IMR-90 (cell line): ENCODE measurements at regions not wholly inside any gene's neighbourhood (a gene's known extent, or its start where the extent isn't known, plus 50 kb on each side); places are given as distances from the start of the nearest gene placed in this dataset.

Source experiments
- ATAC-seq: fragments of 200-7000 bp; cut with Tn5 transposase; 2 replicates; pipeline ENCODE4 v1.9.1; 2020; ENCODE audit warnings: low read depth, mild to moderate bottlenecking, moderate library complexity
- BruUV-seq: library from RNA; stranded (reverse); fragments of 400-500 nt; replicated peaks from 2 replicates; lab custom pipeline; 2021; lab: Mats Ljungman, UMichigan
- CTCF ChIA-PET: fragments of 300-600 bp; formaldehyde crosslinking; extraction: SDS; loops from one replicate; lab custom pipeline; 2021; ENCODE audit warnings: antibody characterized with exemption; lab: Yijun Ruan, JAX
- POLR2A ChIA-PET: fragments of 300-600 bp; sonication (Branson Sonifier 250); formaldehyde crosslinking; loops from one replicate; lab custom pipeline; 2022; ENCODE audit warnings: antibody characterized with exemption; ENCODE audit not compliant: unreplicated experiment; lab: Charles Lee
- DNase-seq: peaks from one replicate; pipeline ENCODE4 v3.0.0; 2013
- H2AFZ ChIP-seq: replicated peaks from 2 replicates; pipeline ENCODE3; 2013; ENCODE audit warnings: low read length, mild to moderate bottlenecking; ENCODE audit not compliant: poor library complexity
- H2AK5ac ChIP-seq: 2 replicates; pipeline ENCODE4 v1.6.1; 2013; ENCODE audit warnings: low read depth, low read length, inconsistent platforms
- H2AK9ac ChIP-seq: replicated peaks from 2 replicates; pipeline ENCODE3; 2013; ENCODE audit warnings: mild to moderate bottlenecking, low read depth, low read length, moderate library complexity; ENCODE audit not compliant: poor library complexity
- H2BK120ac ChIP-seq: 2 replicates; pipeline ENCODE4 v1.6.1; 2013; ENCODE audit warnings: low read depth, low read length, inconsistent platforms
- H2BK15ac ChIP-seq: 3 replicates; pipeline ENCODE4 v1.6.1; 2013; ENCODE audit warnings: low read depth, low read length, inconsistent platforms
- H2BK20ac ChIP-seq: 2 replicates; pipeline ENCODE4 v1.6.1; 2013; ENCODE audit warnings: low read depth, mild to moderate bottlenecking, inconsistent platforms, low read length, moderate library complexity
- H2BK5ac ChIP-seq: 2 replicates; pipeline ENCODE4 v1.6.1; 2013; ENCODE audit warnings: mild to moderate bottlenecking, low read depth, low read length, inconsistent platforms; ENCODE audit not compliant: poor library complexity, severe bottlenecking
- H3K14ac ChIP-seq: replicated peaks from 2 replicates; pipeline ENCODE4 v1.6.1; 2013; ENCODE audit warnings: low read depth, low read length, inconsistent platforms
- H3K18ac ChIP-seq: 2 replicates; pipeline ENCODE4 v1.6.1; 2013; ENCODE audit warnings: low read depth, low read length, control low read depth
- H3K23ac ChIP-seq: 2 replicates; pipeline ENCODE4 v1.6.1; 2013; ENCODE audit warnings: low read depth, low read length, inconsistent platforms
- H3K27ac ChIP-seq: 2 replicates; pipeline ENCODE4 v1.5.1; 2013; ENCODE audit warnings: mild to moderate bottlenecking, control low read depth, low read length; ENCODE audit not compliant: insufficient read depth
- H3K27me3 ChIP-seq: 2 replicates; pipeline ENCODE4 v1.6.1; 2013; ENCODE audit warnings: low read length; ENCODE audit not compliant: control insufficient read depth, insufficient read depth
- H3K36me3 ChIP-seq: 2 replicates; pipeline ENCODE4 v1.6.1; 2013; ENCODE audit warnings: low read length, mixed read lengths; ENCODE audit not compliant: control insufficient read depth, insufficient read depth
- H3K4ac ChIP-seq: 2 replicates; pipeline ENCODE4 v1.6.1; 2013; ENCODE audit warnings: low read depth, low read length, inconsistent platforms
- H3K4me1 ChIP-seq: 2 replicates; pipeline ENCODE4 v1.6.1; 2013; ENCODE audit warnings: low read length, mixed read lengths; ENCODE audit not compliant: control insufficient read depth, insufficient read depth
- H3K4me2 ChIP-seq: 2 replicates; pipeline ENCODE4 v1.6.1; 2013; ENCODE audit warnings: low read depth, mild to moderate bottlenecking, control low read depth, low read length, moderate library complexity
- H3K4me3 ChIP-seq: 2 replicates; pipeline ENCODE4 v1.5.1; 2013; ENCODE audit warnings: low read depth, mild to moderate bottlenecking, control low read depth, low read length, moderate library complexity; ENCODE audit not compliant: insufficient read depth
- H3K56ac ChIP-seq: 2 replicates; pipeline ENCODE4 v1.6.1; 2013; ENCODE audit warnings: low read length, inconsistent platforms; ENCODE audit not compliant: insufficient read depth; ENCODE audit errors: extremely low read depth
- H3K79me1 ChIP-seq, 2 experiments: 2 replicates each; pipeline ENCODE4 v1.6.1; 2013; ENCODE audit warnings: low read length in 2 of 2, inconsistent platforms in 1 of 2, low read depth in 1 of 2
- H3K9ac ChIP-seq: 2 replicates; pipeline ENCODE4 v1.6.1; 2013; ENCODE audit warnings: low read depth, low read length, control low read depth
- H3K9me1 ChIP-seq: 2 replicates; pipeline ENCODE4 v1.6.1; 2013; ENCODE audit warnings: low read length, inconsistent platforms; ENCODE audit not compliant: insufficient read depth
- H3K9me3 ChIP-seq: 2 replicates; pipeline ENCODE4 v1.6.1; 2013; ENCODE audit warnings: low read length; ENCODE audit not compliant: control insufficient read depth, insufficient read depth
- H4K20me1 ChIP-seq: 2 replicates; pipeline ENCODE4 v1.6.1; 2013; ENCODE audit warnings: low read length, inconsistent platforms; ENCODE audit not compliant: insufficient read depth
- H4K5ac ChIP-seq: 2 replicates; pipeline ENCODE4 v1.6.1; 2013; ENCODE audit warnings: mild to moderate bottlenecking, low read depth, low read length, control low read depth
- H4K8ac ChIP-seq, 2 experiments: 2 replicates each; pipeline ENCODE4 v1.6.1; 2013; ENCODE audit warnings: low read depth in 2 of 2, low read length in 2 of 2, control low read depth in 1 of 2, inconsistent platforms in 1 of 2
- H4K91ac ChIP-seq: 2 replicates; pipeline ENCODE4 v1.6.1; 2013; ENCODE audit warnings: low read depth, low read length, inconsistent platforms; ENCODE audit not compliant: insufficient read depth
- CEBPB ChIP-seq: IDR thresholded peaks from 2 replicates; pipeline ENCODE4 v1.6.1; 2012; ENCODE audit warnings: low read depth, low read length, improper control_type of control experiment
- RFX5 ChIP-seq: IDR thresholded peaks from 2 replicates; pipeline ENCODE4 v1.8.0; 2012; ENCODE audit warnings: low read depth, mild to moderate bottlenecking, low read length, moderate library complexity
- WGBS, 2 experiments: methylation state at CpG; one replicate each; pipeline versions ENCODE4 v1.1.5 to v1.1.7; 2013; ENCODE audit warnings: missing lambda C conversion rate in 2 of 2; ENCODE audit not compliant: insufficient read length in 1 of 2; ENCODE audit errors: extremely low coverage in 2 of 2; 5-methylcytosine and 5-hydroxymethylcytosine counted together
- dilution Hi-C: fragments of 300-500 bp; cut with HindIII; formaldehyde crosslinking; loops from one replicate; pipeline ENCODE4 v1.14.3; 2018; ENCODE audit warnings: low sequenced_read_pairs; ENCODE audit not compliant: unreplicated experiment
- in situ Hi-C: fragments of 300-500 bp; cut with MboI; formaldehyde crosslinking; loops from 3 replicates; pipeline ENCODE4 v1.14.3; 2019; ENCODE audit warnings: low sequenced_read_pairs, inconsistent platforms, mixed read lengths
- intact Hi-C: fragments of 100-400 bp; cut with micrococcal nuclease; formaldehyde crosslinking; loops from 2 replicates; pipeline ENCODE4 v1.10.0; 2022
- TF ChIP-seq, protein P1 (sequence below): conservative IDR thresholded peaks from 2 replicates; pipeline ENCODE4 v1.5.1; 2012; ENCODE audit warnings: mild to moderate bottlenecking, low read depth, low read length, improper control_type of control experiment

DNA sequence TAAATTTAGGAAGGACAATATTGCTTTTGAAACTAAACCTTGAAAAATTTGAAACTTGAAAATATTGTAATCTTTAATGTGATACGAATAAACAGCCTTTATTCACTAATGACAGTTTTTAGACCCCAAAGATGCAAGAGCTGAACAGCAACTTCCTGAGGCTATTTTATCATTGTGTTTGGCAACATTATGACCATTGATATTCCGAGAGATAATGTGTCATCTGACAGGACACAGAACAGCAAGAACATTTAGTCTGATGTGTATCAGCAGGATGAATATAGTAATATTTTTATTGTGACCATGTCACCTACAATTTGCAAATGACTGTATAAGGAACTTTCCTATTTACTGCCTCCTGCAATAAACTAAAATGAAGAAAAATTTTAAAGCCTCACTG is 316.0 kb downstream of the ADAM29 start:
- H3K14ac ChIP-seq = no peak overlapping the region
- no peak overlapping the region for H2BK15ac ChIP-seq
- in situ Hi-C loops (no loop called here), dilution Hi-C loops (no loop called here), intact Hi-C loops (no loop called here)
- H2AK5ac ChIP-seq = no peak overlapping the region
- H3K18ac ChIP-seq = no peak overlapping the region
- DNase-seq (no peak), ATAC-seq (no peak)
- H3K4me3 ChIP-seq = no peak overlapping the region
- H3K9ac ChIP-seq = no peak overlapping the region
- no peak overlapping the region for H2BK120ac ChIP-seq
- BruUV-seq = no TSS peak
- H3K27ac ChIP-seq = no peak overlapping the region
- H3K4me2 ChIP-seq = no peak overlapping the region
- H4K8ac ChIP-seq = no peak overlapping the region
- TF ChIP-seq, protein P1, sequence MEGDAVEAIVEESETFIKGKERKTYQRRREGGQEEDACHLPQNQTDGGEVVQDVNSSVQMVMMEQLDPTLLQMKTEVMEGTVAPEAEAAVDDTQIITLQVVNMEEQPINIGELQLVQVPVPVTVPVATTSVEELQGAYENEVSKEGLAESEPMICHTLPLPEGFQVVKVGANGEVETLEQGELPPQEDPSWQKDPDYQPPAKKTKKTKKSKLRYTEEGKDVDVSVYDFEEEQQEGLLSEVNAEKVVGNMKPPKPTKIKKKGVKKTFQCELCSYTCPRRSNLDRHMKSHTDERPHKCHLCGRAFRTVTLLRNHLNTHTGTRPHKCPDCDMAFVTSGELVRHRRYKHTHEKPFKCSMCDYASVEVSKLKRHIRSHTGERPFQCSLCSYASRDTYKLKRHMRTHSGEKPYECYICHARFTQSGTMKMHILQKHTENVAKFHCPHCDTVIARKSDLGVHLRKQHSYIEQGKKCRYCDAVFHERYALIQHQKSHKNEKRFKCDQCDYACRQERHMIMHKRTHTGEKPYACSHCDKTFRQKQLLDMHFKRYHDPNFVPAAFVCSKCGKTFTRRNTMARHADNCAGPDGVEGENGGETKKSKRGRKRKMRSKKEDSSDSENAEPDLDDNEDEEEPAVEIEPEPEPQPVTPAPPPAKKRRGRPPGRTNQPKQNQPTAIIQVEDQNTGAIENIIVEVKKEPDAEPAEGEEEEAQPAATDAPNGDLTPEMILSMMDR = no peak
- TF ChIP-seq CEBPB (no peak), RFX5 (no peak)
- WGBS, 2 experiments = no CpG with 5 or more reads among the region's 2 CpGs
- H3K4me1 ChIP-seq = no peaks in the 10 kb centered on the region
- no peak overlapping the region for H2BK5ac ChIP-seq
- ChIA-PET POLR2A (no interaction called here), CTCF (no interaction called here)
- no peak overlapping the region for H3K4ac ChIP-seq
- H3K36me3 ChIP-seq = no peaks in the 10 kb centered on the region
- H2BK20ac ChIP-seq = no peak overlapping the region
- no peaks in the 10 kb centered on the region for H3K79me1 ChIP-seq
- H3K56ac ChIP-seq = no peak overlapping the region
- no peak overlapping the region for H3K23ac ChIP-seq
- no peaks in the 10 kb centered on the region for H3K9me1 ChIP-seq
- no peaks in the 10 kb centered on the region for H3K27me3 ChIP-seq
- H2AFZ ChIP-seq = no peak overlapping the region
- H3K9me3 ChIP-seq = no peaks in the 10 kb centered on the region; the same call in 1 of the 2 replicates
- no peak overlapping the region for H2AK9ac ChIP-seq
- H4K5ac ChIP-seq = no peak overlapping the region
- no peaks in the 10 kb centered on the region for H4K20me1 ChIP-seq
- no peak overlapping the region for H4K91ac ChIP-seq
